HCT116 (cell line): ENCODE measurements at regions not wholly inside any gene's neighbourhood (a gene's known extent, or its start where the extent isn't known, plus 50 kb on each side); places are given as distances from the start of the nearest gene placed in this dataset.

Experiments
- ATAC-seq: fragments of 200-7000 bp; cut with Tn5 transposase; 2 replicates; pipeline ENCODE4 v1.9.1; 2020; ENCODE audit warnings: mild to moderate bottlenecking, moderate library complexity
- BruUV-seq: library from RNA; stranded (reverse); fragments of 400-500 nt; replicated peaks from 2 replicates; lab custom pipeline; 2021; lab: Mats Ljungman, UMichigan
- CTCF ChIA-PET: fragments of 300-600 bp; sonication (Branson Sonifier 250); formaldehyde crosslinking; loops from one replicate; lab custom pipeline; 2021; ENCODE audit warnings: antibody characterized with exemption; lab: Charles Lee
- POLR2A ChIA-PET: fragments of 300-600, 350-600 bp; sonication (Branson Sonifier 250); formaldehyde crosslinking; loops from one replicate; lab custom pipeline; 2021; ENCODE audit warnings: antibody characterized with exemption; lab: Charles Lee
- RAD21 ChIA-PET, 2 experiments: fragments of 300-600 bp; sonication (Branson Sonifier 250); formaldehyde crosslinking; loops; one replicate each; lab custom pipeline; 2023; ENCODE audit warnings: low total read pairs in 2 of 2; ENCODE audit not compliant: uncharacterized antibody in 2 of 2, unreplicated experiment in 2 of 2, low non-redundant PET in 1 of 2; lab: Charles Lee
- DNase-seq: peaks from one replicate; pipeline ENCODE4 v3.0.0-alpha.2; 2010; ENCODE audit warnings: low read depth, low spot score
- H2AFZ ChIP-seq: fragments of 200-600 bp; shearing (Covaris generic), sonication (generic); 2 replicates; pipeline ENCODE4 v1.6.1; 2017; ENCODE audit warnings: low read depth, mixed run types, mixed read lengths, antibody characterized with exemption, low read length; ENCODE audit not compliant: poor library complexity, severe bottlenecking
- H3K27ac ChIP-seq: 2 replicates; pipeline ENCODE4 v1.5.1; 2012; ENCODE audit warnings: low read depth, low read length
- H3K27me3 ChIP-seq: fragments of 200-600 bp; sonication (generic); 2 replicates; pipeline ENCODE4 v1.6.1; 2016; ENCODE audit warnings: mixed run types, low read length, mixed read lengths; ENCODE audit not compliant: insufficient read depth
- H3K36me3 ChIP-seq, 2 experiments: fragments of 200-500 bp in 1 of 2; fragments of 200-600 bp in 1 of 2; sonication (Bioruptor generic) in 1 of 2; sonication (generic) in 1 of 2; 2 replicates each; pipeline versions ENCODE4 v1.5.1 to v1.6.1; 2014 to 2016; ENCODE audit warnings: low read length in 2 of 2, inconsistent platforms in 1 of 2, mixed read lengths in 1 of 2, mixed run types in 1 of 2; ENCODE audit not compliant: insufficient read depth in 2 of 2, control insufficient read depth in 1 of 2
- H3K4me1 ChIP-seq, 2 experiments: fragments of 200-600 bp in 1 of 2; sonication (generic) in 1 of 2; 2 replicates each; pipeline versions ENCODE4 v1.5.1 to v1.6.1; 2012 to 2017; ENCODE audit warnings: low read length in 2 of 2, inconsistent platforms in 1 of 2, mild to moderate bottlenecking in 1 of 2, mixed read lengths in 1 of 2, mixed run types in 1 of 2, moderate library complexity in 1 of 2; ENCODE audit not compliant: insufficient read depth in 2 of 2, control insufficient read depth in 1 of 2
- H3K4me2 ChIP-seq: fragments of 200-600 bp; sonication (generic); 2 replicates; pipeline ENCODE4 v1.6.1; 2017; ENCODE audit warnings: mixed run types, low read length, mixed read lengths
- H3K4me3 ChIP-seq, 2 experiments: fragments of 200-600 bp in 1 of 2; sonication (generic) in 1 of 2; replicated peaks in 1 of 2; 2 replicates each; pipeline ENCODE4 v1.5.1; 2011 to 2016; ENCODE audit warnings: low read length in 2 of 2, control low read depth in 1 of 2, low read depth in 1 of 2, mild to moderate bottlenecking in 1 of 2, mixed read lengths in 1 of 2, mixed run types in 1 of 2
- H3K79me2 ChIP-seq: fragments of 200-600 bp; sonication (generic); 2 replicates; pipeline ENCODE4 v1.6.1; 2017; ENCODE audit warnings: mild to moderate bottlenecking, mixed run types, low read length, moderate library complexity, mixed read lengths; ENCODE audit not compliant: insufficient read depth
- H3K9ac ChIP-seq: fragments of 200-600 bp; sonication (generic); 2 replicates; pipeline ENCODE4 v1.6.1; 2016; ENCODE audit warnings: low read length, mixed read lengths
- H3K9me2 ChIP-seq: fragments of 200-600 bp; sonication (generic), shearing (Covaris generic); 2 replicates; pipeline ENCODE4 v1.6.1; 2017; ENCODE audit warnings: mixed run types, mild to moderate bottlenecking, moderate library complexity; ENCODE audit not compliant: insufficient read depth
- H3K9me3 ChIP-seq, 2 experiments: fragments of 200-500 bp in 1 of 2; fragments of 200-600 bp in 1 of 2; sonication (Bioruptor generic) in 1 of 2; sonication (generic) in 1 of 2; 2 replicates each; pipeline ENCODE4 v1.6.1; 2014 to 2017; ENCODE audit warnings: low read length in 2 of 2, mixed read lengths in 2 of 2, inconsistent platforms in 1 of 2, low read depth in 1 of 2, mild to moderate bottlenecking in 1 of 2, mixed run types in 1 of 2, moderate library complexity in 1 of 2; ENCODE audit not compliant: control insufficient read depth in 1 of 2, insufficient read depth in 1 of 2
- H4K20me1 ChIP-seq: fragments of 200-600 bp; sonication (generic), shearing (Covaris generic); 2 replicates; pipeline ENCODE4 v1.6.1; 2017; ENCODE audit warnings: mixed run types, mild to moderate bottlenecking, moderate library complexity; ENCODE audit not compliant: insufficient read depth
- CEBPB ChIP-seq: IDR thresholded peaks from 2 replicates; pipeline ENCODE4 v1.6.1; 2012; ENCODE audit warnings: low read depth
- EZH2 ChIP-seq: fragments of 200-600 bp; sonication (generic); IDR thresholded peaks from 2 replicates; pipeline ENCODE4 v1.6.1; 2017; ENCODE audit warnings: antibody characterized with exemption, mixed run types
- JUND ChIP-seq: IDR thresholded peaks from 2 replicates; pipeline ENCODE4 v1.6.1; 2012
- MAX ChIP-seq: IDR thresholded peaks from 2 replicates; pipeline ENCODE4 v1.6.1; 2012
- RAD21 ChIP-seq: IDR thresholded peaks from 2 replicates; pipeline ENCODE4 v1.6.1; 2012; ENCODE audit warnings: low read depth, mild to moderate bottlenecking
- SIN3A ChIP-seq: IDR thresholded peaks from 2 replicates; pipeline ENCODE4 v1.6.1; 2012; ENCODE audit warnings: low read depth
- intact Hi-C: fragments of 100-400 bp; cut with micrococcal nuclease; formaldehyde crosslinking; loops from 2 replicates; pipeline ENCODE4 v1.10.0; 2022

DNA sequence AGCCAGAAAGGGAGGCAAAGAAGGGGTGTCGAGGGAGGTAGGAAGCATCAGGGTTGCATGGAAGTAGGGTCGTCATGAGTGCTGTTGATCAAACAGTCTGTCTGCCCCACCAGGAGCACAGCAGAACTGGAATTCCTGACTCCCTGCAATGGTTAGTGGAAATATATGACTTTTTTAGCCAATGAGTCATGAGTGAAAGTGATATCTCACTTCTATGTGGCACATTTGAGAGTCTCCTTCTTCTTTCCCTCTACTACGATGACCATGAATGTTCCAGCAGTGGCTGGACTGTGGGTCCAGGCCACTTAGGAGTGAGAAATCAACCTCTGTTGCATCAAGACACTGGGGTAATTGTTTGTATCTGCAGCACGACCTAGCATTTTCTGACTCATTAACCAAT lies 199.5 kb downstream of the TTC32 start:
- Histone ChIP-seq H2AFZ (no peak overlapping the region), H3K9ac (no peak overlapping the region), H3K9me3 (no peaks in the 10 kb centered on the region), H3K27me3 (no peaks in the 10 kb centered on the region; the same call in 1 of the 2 replicates), H3K27ac (no peak overlapping the region), H3K9me2 (no peaks in the 10 kb centered on the region), H3K36me3 (no peaks in the 10 kb centered on the region), H3K4me2 (no peak overlapping the region), H3K4me3 (no peak overlapping the region), H3K79me2 (no peaks in the 10 kb centered on the region), H4K20me1 (no peaks in the 10 kb centered on the region), H3K4me1 (no peaks in the 10 kb centered on the region; a peak in 1 of 4 replicates)
- CTCF ChIA-PET, result no interaction called here
- no peak for DNase-seq
- BruUV-seq, result no TSS peak
- POLR2A ChIA-PET, result no interaction called here
- intact Hi-C loops, result no loop called here
- RAD21 ChIA-PET, result no interaction called here
- TF ChIP-seq EZH2 (no peak), CEBPB (no peak), RAD21 (no peak), MAX (no peak), JUND (no peak)
- no peak for ATAC-seq

- no peak for TF ChIP-seq SIN3A
- Histone ChIP-seq H3K27ac (no peak overlapping the region), H3K79me2 (no peaks in the 10 kb centered on the region), H3K4me1 (no peaks in the 10 kb centered on the region), H3K9me3 (no peaks in the 10 kb centered on the region), H3K9ac (no peak overlapping the region), H3K4me3 (no peak overlapping the region), H3K36me3 (no peaks in the 10 kb centered on the region), H2AFZ (no peak overlapping the region), H4K20me1 (no peaks in the 10 kb centered on the region), H3K4me2 (no peak overlapping the region), H3K9me2 (no peaks in the 10 kb centered on the region), H3K27me3 (no peaks in the 10 kb centered on the region; the same call in 1 of the 2 replicates)
- POLR2A ChIA-PET, result no interaction called here
- DNase-seq, result no peak
- intact Hi-C loops, result no loop called here
- RAD21 ChIA-PET, result no interaction called here
- CTCF ChIA-PET, result no interaction called here
- no peak for ATAC-seq
- no TSS peak for BruUV-seq
These were observed 200.8 kb downstream of the TTC32 start for GRCh38 chr2:19700861-19701585.
